ENCODE measurements at regions not wholly inside any gene's neighbourhood (a gene's known extent, or its start where the extent isn't known, plus 50 kb on each side); places are given as distances from the start of the nearest gene placed in this dataset.

DNA sequence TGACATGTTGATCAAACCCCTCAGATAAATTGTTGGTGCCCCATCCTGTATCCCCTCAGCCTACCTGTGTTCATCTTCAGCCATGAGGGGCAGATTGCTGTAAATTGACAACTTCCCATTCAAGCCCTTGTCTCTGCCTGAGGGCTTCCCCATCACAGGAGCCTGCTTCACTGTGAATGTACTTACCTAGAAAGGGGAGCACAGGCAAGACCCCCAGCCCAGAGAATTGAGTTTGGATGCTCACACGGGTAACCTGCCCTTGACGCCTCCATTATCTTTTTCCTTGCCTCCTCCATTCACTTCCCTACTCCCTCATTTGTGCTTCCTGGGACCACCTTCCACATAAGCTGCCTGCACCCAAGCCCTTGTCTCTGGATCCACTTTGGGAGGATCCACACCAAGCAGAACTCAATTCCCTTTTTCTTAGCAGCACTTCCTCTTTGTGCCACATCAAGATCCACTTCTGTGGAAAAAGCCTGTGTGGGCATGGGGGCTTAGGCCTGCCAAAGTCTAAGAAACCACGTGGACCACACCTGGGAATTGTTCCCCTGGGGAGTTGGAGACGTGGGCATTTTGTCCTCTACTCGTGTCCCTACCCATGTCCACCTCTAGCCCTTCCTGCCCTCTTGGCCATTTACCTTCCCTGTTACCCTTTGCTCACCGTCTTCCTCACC, 103.4 kb upstream of the FOXA2 start:
- intact Hi-C loops (cut with DNase I), result no loop called here
- Histone ChIP-seq H3K4me1 (peaks cover 0 to 3% of the 10 kb centered on the region in 2 donors), H3K9me3 (no peaks in the 10 kb centered on the region), H3K27ac (no peak overlapping the region), H3K4me3 (no peak overlapping the region), H3K27me3 (no peaks in the 10 kb centered on the region), H3K36me3 (no peaks in the 10 kb centered on the region)
- TF ChIP-seq, protein P1, sequence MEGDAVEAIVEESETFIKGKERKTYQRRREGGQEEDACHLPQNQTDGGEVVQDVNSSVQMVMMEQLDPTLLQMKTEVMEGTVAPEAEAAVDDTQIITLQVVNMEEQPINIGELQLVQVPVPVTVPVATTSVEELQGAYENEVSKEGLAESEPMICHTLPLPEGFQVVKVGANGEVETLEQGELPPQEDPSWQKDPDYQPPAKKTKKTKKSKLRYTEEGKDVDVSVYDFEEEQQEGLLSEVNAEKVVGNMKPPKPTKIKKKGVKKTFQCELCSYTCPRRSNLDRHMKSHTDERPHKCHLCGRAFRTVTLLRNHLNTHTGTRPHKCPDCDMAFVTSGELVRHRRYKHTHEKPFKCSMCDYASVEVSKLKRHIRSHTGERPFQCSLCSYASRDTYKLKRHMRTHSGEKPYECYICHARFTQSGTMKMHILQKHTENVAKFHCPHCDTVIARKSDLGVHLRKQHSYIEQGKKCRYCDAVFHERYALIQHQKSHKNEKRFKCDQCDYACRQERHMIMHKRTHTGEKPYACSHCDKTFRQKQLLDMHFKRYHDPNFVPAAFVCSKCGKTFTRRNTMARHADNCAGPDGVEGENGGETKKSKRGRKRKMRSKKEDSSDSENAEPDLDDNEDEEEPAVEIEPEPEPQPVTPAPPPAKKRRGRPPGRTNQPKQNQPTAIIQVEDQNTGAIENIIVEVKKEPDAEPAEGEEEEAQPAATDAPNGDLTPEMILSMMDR (IDR thresholded peaks at IDR 0.05), result no peak
- DNase-seq (ENCODE audit: low spot score in 2 of 2), result no peak

DNA sequence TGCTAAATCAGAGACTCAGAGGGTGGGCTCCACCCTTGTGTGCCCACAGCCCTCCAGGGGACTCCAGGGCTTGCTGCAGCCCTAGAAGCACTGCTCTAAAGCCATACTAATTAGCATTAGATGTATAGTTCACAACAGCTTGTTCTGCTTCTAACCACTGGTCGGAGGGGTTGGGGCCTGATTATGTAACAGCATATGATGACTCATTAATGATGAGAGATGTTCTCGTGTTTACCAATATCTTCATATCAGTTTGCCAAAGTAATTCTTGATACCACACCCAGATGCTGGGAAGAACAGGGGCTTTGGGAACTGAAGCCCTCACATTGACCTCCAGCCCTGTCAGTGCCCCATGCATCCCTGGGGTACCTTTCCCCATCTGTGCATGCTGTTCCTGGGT, 104.1 kb upstream of the FOXA2 start:
- intact Hi-C loops (cut with DNase I), result no loop called here
- Histone ChIP-seq H3K36me3 (no peaks in the 10 kb centered on the region), H3K4me3 (no peak overlapping the region), H3K9me3 (no peaks in the 10 kb centered on the region), H3K27ac (no peak overlapping the region), H3K27me3 (no peaks in the 10 kb centered on the region), H3K4me1 (peaks cover 0 to 3% of the 10 kb centered on the region in 2 donors)
- DNase-seq (ENCODE audit: low spot score in 2 of 2), result no peak
- TF ChIP-seq, protein P1 (IDR thresholded peaks at IDR 0.05), result no peak

DNA sequence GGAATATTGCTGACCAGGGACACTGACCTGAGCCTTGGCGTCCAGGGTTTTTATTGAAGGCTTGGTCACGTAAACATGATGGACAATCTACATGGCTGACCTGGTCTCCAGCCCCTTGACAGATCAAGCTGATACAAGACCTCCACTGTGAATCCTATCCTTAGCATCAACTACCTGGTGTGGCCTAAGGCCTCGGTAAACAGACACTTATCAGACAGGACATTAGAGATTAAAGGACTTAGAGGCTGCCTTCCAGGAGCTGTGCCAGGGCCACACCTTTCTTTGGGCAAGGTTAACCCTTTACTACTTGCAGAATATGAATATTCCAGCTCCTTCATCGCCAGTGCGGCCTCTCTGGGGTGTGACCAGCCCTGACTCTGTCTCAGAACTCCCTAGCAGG, 104.9 kb upstream of the FOXA2 start:
- intact Hi-C loops (cut with DNase I), result no loop called here
- H3K4me1 ChIP-seq, result peaks cover 0 to 3% of the 10 kb centered on the region in 2 donors
- TF ChIP-seq, protein P1 (IDR thresholded peaks at IDR 0.05), result no peak
- H3K4me3 ChIP-seq, result no peak overlapping the region
- H3K36me3 ChIP-seq, result no peaks in the 10 kb centered on the region
- no peak for DNase-seq (ENCODE audit: low spot score in 2 of 2)
- H3K27me3 ChIP-seq, result no peaks in the 10 kb centered on the region
- no peak overlapping the region for H3K27ac ChIP-seq
- H3K9me3 ChIP-seq, result no peaks in the 10 kb centered on the region

DNA sequence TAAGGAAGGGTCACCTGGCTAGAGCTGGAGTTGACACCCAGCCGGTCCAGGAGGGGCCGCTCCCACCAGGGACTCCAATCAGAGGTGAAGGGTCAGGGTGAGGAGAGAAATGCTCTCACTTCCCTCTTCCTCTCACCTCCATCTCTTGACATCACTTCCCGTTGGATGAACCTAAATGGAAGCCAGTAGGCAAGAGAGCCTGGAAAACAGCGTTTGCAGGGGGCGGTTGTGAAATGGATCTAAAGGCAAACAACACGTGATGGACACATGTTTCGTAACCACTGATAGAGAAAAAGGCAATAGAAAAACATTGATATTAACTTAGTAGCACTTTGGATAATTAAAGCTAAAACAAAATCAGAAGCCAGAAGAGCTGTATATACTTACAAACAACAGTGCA, 105.6 kb upstream of the FOXA2 start:
- no peak overlapping the region for H3K27ac ChIP-seq
- H3K36me3 ChIP-seq, result no peaks in the 10 kb centered on the region
- DNase-seq (ENCODE audit: low spot score in 2 of 2), result no peak
- H3K9me3 ChIP-seq, result no peaks in the 10 kb centered on the region
- no peaks in the 10 kb centered on the region for H3K27me3 ChIP-seq
- no peak overlapping the region for H3K4me3 ChIP-seq
- H3K4me1 ChIP-seq, result peaks cover 0 to 3% of the 10 kb centered on the region in 2 donors
- intact Hi-C loops (cut with DNase I), result loop anchor here (2.0 to 5.0 kb wide), 2 partner anchors 359 to 372 kb away; partner anchors contain the start of gene THBD
- TF ChIP-seq, protein P1 (IDR thresholded peaks at IDR 0.05), result no peak

DNA sequence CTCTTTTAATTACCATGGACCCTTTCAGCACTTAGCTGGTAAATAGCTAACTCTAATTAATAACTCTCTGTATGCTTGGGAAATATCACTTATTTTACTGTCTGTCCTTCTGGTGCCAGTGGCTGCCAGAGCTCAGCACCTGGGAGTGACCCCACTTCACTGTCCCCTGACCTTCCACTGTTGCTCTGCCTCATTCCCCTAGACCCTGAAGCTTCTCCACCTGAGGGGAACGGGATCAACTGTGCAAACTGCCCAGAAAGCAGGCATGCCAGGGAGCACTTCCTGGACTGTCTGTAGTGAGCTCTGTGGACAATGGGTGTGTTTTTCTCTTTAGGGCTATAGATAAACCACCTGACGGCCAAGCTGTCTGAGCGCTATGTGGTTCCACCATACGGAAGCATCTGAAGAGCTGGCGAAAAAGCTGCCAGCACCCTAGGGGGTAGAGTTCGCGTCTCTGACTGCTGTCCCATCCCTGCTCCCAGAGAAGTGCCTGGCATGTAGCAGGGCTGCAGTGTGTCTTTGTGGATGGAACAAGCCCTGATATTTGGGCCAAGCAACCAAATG, 106.3 kb upstream of the FOXA2 start:
- TF ChIP-seq, protein P1 (IDR thresholded peaks at IDR 0.05), result no peak
- Histone ChIP-seq H3K4me1 (peaks cover 0 to 6% of the 10 kb centered on the region in 2 donors), H3K9me3 (no peaks in the 10 kb centered on the region), H3K4me3 (no peak overlapping the region), H3K36me3 (no peaks in the 10 kb centered on the region), H3K27ac (no peak overlapping the region), H3K27me3 (no peaks in the 10 kb centered on the region)
- intact Hi-C loops (cut with DNase I), result loop anchor here (1.0 to 5.0 kb wide), 3 partner anchors 358 to 650 kb away; partner anchors contain the start of gene THBD
- no peak for DNase-seq (ENCODE audit: low spot score in 2 of 2)
